ENCODE measurements at regions not wholly inside any gene's neighbourhood (a gene's known extent, or its start where the extent isn't known, plus 50 kb on each side); places are given as distances from the start of the nearest gene placed in this dataset.

DNA sequence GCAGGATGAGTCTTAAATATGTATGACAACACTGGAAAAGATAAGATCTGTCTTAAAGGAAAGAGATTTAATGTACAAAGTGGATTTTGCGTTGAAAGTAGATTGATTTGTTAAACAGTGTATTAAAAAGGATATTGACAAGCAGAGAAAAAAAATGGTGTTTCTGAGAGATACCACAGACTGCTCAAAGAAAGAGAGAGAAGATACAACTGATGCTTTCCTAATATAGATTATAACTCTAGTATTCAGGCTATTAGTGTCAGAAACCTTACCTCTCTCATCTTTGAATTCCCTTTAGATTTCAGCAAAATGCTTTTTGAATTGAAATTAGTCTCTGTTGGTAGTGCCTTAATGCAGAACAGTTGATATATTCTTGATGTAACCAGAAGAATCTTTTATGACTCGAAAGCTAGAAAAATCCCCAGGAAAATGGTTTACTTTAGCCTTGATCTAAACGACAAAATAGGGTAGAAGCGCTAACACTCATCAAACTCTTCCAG is 550.7 kb downstream of the INHBA start:
- no peak for TF ChIP-seq TAF1 (IDR thresholded peaks at IDR 0.05; ENCODE audit: borderline replicate concordance, low read depth, low read length)
- TF ChIP-seq CTCF (IDR thresholded peaks at IDR 0.05 in 2 of 3, conservative IDR thresholded peaks at IDR 0.05 in 1 of 3; ENCODE audit: control insufficient read depth in 2 of 3, extremely low read depth in 1 of 3, insufficient read depth in 1 of 3, low read depth in 3 of 3, low read length in 3 of 3), result no peak
- no peak for TF ChIP-seq CBFB (IDR thresholded peaks at IDR 0.05; ENCODE audit: low read depth)
- no peak for TF ChIP-seq MTA3 (IDR thresholded peaks at IDR 0.05; ENCODE audit: borderline replicate concordance, low read length)
- no peak for TF ChIP-seq POLR2A (IDR thresholded peaks at IDR 0.05; ENCODE audit: low read depth, low read length)
- TF ChIP-seq BCL11A (IDR thresholded peaks at IDR 0.05; ENCODE audit: low read depth, low read length), result no peak
- TF ChIP-seq HSF1 (IDR thresholded peaks at IDR 0.05; ENCODE audit: low read depth, low read length), result no peak
- TF ChIP-seq SIX5 (IDR thresholded peaks at IDR 0.05; ENCODE audit: low read depth, low read length, severe bottlenecking), result no peak
- TF ChIP-seq SP1 (IDR thresholded peaks at IDR 0.05; ENCODE audit: low read depth, low read length), result no peak
- TF ChIP-seq BRCA1 (IDR thresholded peaks at IDR 0.05; ENCODE audit: low read depth, low read length), result no peak
- TF ChIP-seq ZNF384 (IDR thresholded peaks at IDR 0.05; ENCODE audit: borderline replicate concordance, low read depth, low read length), result no peak

Measured in GM12878 (cell line).